Panc1 (cell line): ENCODE measurements at regions not wholly inside any gene's neighbourhood (a gene's known extent, or its start where the extent isn't known, plus 50 kb on each side); places are given as distances from the start of the nearest gene placed in this dataset.

ENCODE experiments used
- ATAC-seq: fragments of 200-7000 bp; cut with Tn5 transposase; 2 replicates; pipeline ENCODE4 v1.9.1; 2020; ENCODE audit warnings: mild to moderate bottlenecking, moderate library complexity
- BruUV-seq: library from RNA; stranded (reverse); fragments of 400-500 nt; replicated peaks from 2 replicates; lab custom pipeline; 2021; lab: Mats Ljungman, UMichigan
- CTCF ChIA-PET: fragments of 300-600 bp; sonication (Branson Sonifier 250); formaldehyde crosslinking; loops from one replicate; lab custom pipeline; 2022; ENCODE audit warnings: antibody characterized with exemption; lab: Charles Lee
- POLR2A ChIA-PET: fragments of 300-600 bp; sonication (Branson Sonifier 250); formaldehyde crosslinking; loops from one replicate; lab custom pipeline; 2022; ENCODE audit warnings: antibody characterized with exemption; lab: Charles Lee
- DNase-seq: peaks from one replicate; pipeline ENCODE4 v3.0.0-alpha.2; 2010; ENCODE audit warnings: low read depth, low spot score
- H3K27ac ChIP-seq: 2 replicates; pipeline ENCODE4 v1.5.1; 2011; ENCODE audit warnings: mild to moderate bottlenecking, low read length, inconsistent platforms
- H3K27me3 ChIP-seq: fragments of 200-500 bp; sonication (Bioruptor generic); 2 replicates; pipeline ENCODE4 v1.6.0; 2014; ENCODE audit warnings: low read length, inconsistent platforms; ENCODE audit not compliant: control insufficient read depth, insufficient read depth
- H3K36me3 ChIP-seq: fragments of 200-500 bp; sonication (Bioruptor generic); 2 replicates; pipeline ENCODE4 v1.5.1; 2014; ENCODE audit warnings: inconsistent platforms, mild to moderate bottlenecking, low read length, moderate library complexity; ENCODE audit not compliant: control insufficient read depth, insufficient read depth
- H3K4me1 ChIP-seq: 2 replicates; pipeline ENCODE4 v1.5.1; 2011; ENCODE audit warnings: inconsistent platforms, mild to moderate bottlenecking, low read length, moderate library complexity; ENCODE audit not compliant: control insufficient read depth, insufficient read depth
- H3K4me3 ChIP-seq, 2 experiments: 2 replicates each; pipeline ENCODE4 v1.5.1; 2011 to 2012; ENCODE audit warnings: low read depth in 2 of 2, low read length in 2 of 2, mild to moderate bottlenecking in 2 of 2, inconsistent platforms in 1 of 2, moderate library complexity in 1 of 2
- H3K9me3 ChIP-seq: fragments of 200-500 bp; sonication (Bioruptor generic); 2 replicates; pipeline ENCODE4 v1.5.1; 2014; ENCODE audit warnings: low read depth, mild to moderate bottlenecking, inconsistent platforms, low read length, moderate library complexity; ENCODE audit not compliant: control insufficient read depth, insufficient read depth
- POLR2AphosphoS5 ChIP-seq: IDR thresholded peaks from 2 replicates; pipeline ENCODE4 v1.6.1; 2012; ENCODE audit warnings: mild to moderate bottlenecking, low read depth, low read length, moderate library complexity
- SIN3A ChIP-seq: IDR thresholded peaks from 2 replicates; pipeline ENCODE4 v1.6.1; 2012; ENCODE audit warnings: low read depth, mild to moderate bottlenecking, low read length, moderate library complexity, borderline replicate concordance; ENCODE audit not compliant: insufficient read depth
- TCF7L2 ChIP-seq: IDR thresholded peaks from 2 replicates; pipeline ENCODE4 v1.6.1; 2011; ENCODE audit warnings: mild to moderate bottlenecking, low read depth, low read length, inconsistent platforms
- in situ Hi-C: cut with HindIII; loops from 2 replicates; pipeline ENCODE4 v1.10.0; 2016; ENCODE audit warnings: low sequenced_read_pairs, low pct_unique_long_range_greater_than_20kb
- intact Hi-C: fragments of 100-400 bp; cut with micrococcal nuclease; formaldehyde crosslinking; loops from one replicate; pipeline ENCODE4 v1.10.0; 2022; ENCODE audit not compliant: unreplicated experiment
- TF ChIP-seq, protein P1 (sequence below): fragments of 450-650 bp; IDR thresholded peaks from 2 replicates; pipeline ENCODE4 v1.5.1; 2017; ENCODE audit warnings: mild to moderate bottlenecking
- TF ChIP-seq, protein P2 (sequence below), 2 experiments: IDR thresholded peaks; 2 replicates each; pipeline ENCODE4 v1.6.1; 2011 to 2012; ENCODE audit warnings: low read depth in 2 of 2, control low read depth in 1 of 2, low read length in 1 of 2, mild to moderate bottlenecking in 1 of 2, moderate library complexity in 1 of 2; ENCODE audit not compliant: insufficient read depth in 1 of 2

DNA sequence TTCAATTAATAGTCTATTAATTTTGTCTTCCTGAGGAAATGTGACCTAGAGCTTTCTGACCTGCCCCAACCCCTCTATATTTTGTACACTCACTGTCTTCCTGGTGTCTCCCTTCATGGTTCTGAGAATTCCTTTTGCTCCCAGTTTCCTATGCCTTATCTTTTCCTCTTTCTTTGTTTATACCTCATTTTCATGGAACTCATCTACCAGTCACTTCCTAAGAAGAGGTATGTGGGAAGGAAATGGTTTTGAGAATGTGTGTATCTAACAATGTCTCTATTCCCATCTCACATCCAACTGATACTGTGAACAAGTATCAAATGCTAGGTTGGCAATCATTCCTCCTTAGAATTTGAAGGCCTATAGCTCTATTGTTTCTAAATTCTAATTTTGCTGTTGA, 245.1 kb upstream of the EGLN3 start:
- in situ Hi-C loops = no loop called here
- ChIA-PET CTCF (no interaction called here), POLR2A (no interaction called here)
- DNase-seq (no peak), ATAC-seq (no peak)
- Histone ChIP-seq H3K9me3 (no peaks in the 10 kb centered on the region), H3K4me1 (no peaks in the 10 kb centered on the region), H3K27ac (no peak overlapping the region), H3K4me3 (no peak overlapping the region), H3K27me3 (no peaks in the 10 kb centered on the region), H3K36me3 (no peaks in the 10 kb centered on the region)
- TF ChIP-seq, protein P1, sequence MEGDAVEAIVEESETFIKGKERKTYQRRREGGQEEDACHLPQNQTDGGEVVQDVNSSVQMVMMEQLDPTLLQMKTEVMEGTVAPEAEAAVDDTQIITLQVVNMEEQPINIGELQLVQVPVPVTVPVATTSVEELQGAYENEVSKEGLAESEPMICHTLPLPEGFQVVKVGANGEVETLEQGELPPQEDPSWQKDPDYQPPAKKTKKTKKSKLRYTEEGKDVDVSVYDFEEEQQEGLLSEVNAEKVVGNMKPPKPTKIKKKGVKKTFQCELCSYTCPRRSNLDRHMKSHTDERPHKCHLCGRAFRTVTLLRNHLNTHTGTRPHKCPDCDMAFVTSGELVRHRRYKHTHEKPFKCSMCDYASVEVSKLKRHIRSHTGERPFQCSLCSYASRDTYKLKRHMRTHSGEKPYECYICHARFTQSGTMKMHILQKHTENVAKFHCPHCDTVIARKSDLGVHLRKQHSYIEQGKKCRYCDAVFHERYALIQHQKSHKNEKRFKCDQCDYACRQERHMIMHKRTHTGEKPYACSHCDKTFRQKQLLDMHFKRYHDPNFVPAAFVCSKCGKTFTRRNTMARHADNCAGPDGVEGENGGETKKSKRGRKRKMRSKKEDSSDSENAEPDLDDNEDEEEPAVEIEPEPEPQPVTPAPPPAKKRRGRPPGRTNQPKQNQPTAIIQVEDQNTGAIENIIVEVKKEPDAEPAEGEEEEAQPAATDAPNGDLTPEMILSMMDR = no peak
- TF ChIP-seq SIN3A = no peak
- TF ChIP-seq, protein P2, sequence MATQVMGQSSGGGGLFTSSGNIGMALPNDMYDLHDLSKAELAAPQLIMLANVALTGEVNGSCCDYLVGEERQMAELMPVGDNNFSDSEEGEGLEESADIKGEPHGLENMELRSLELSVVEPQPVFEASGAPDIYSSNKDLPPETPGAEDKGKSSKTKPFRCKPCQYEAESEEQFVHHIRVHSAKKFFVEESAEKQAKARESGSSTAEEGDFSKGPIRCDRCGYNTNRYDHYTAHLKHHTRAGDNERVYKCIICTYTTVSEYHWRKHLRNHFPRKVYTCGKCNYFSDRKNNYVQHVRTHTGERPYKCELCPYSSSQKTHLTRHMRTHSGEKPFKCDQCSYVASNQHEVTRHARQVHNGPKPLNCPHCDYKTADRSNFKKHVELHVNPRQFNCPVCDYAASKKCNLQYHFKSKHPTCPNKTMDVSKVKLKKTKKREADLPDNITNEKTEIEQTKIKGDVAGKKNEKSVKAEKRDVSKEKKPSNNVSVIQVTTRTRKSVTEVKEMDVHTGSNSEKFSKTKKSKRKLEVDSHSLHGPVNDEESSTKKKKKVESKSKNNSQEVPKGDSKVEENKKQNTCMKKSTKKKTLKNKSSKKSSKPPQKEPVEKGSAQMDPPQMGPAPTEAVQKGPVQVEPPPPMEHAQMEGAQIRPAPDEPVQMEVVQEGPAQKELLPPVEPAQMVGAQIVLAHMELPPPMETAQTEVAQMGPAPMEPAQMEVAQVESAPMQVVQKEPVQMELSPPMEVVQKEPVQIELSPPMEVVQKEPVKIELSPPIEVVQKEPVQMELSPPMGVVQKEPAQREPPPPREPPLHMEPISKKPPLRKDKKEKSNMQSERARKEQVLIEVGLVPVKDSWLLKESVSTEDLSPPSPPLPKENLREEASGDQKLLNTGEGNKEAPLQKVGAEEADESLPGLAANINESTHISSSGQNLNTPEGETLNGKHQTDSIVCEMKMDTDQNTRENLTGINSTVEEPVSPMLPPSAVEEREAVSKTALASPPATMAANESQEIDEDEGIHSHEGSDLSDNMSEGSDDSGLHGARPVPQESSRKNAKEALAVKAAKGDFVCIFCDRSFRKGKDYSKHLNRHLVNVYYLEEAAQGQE (IDR thresholded peaks at IDR 0.05; ENCODE audit: insufficient read depth in 1 of 2, low read depth in 2 of 2, low read length in 1 of 2) = no peak
- TF ChIP-seq POLR2AphosphoS5 = no peak
- no peak for TF ChIP-seq TCF7L2
- BruUV-seq = no TSS peak
- intact Hi-C loops = no loop called here

DNA sequence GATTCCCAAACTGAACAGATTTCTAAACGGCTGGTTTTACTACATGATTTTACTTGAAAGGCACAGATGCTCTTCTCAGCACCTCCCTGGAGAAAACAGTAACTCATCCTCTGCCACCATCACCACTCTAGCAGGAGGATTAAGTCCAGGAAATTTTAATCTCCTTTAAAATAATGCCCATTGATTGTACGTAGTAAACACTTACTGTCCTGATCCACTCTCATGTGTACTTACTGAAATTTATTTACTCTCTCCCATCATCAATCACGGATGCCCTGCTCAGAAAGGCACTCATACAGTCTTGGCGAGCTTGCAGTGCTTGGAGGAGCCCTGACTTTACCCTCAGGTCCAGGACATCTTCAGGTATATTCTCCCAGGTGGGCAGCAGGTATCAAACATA, 239.8 kb upstream of the EGLN3 start:
- no peaks in the 10 kb centered on the region for H3K36me3 ChIP-seq
- no peaks in the 10 kb centered on the region for H3K27me3 ChIP-seq
- CTCF ChIA-PET = no interaction called here
- ATAC-seq (no peak), DNase-seq (no peak)
- no peaks in the 10 kb centered on the region for H3K4me1 ChIP-seq
- intact Hi-C loops = no loop called here
- POLR2A ChIA-PET = no interaction called here
- H3K4me3 ChIP-seq = no peak overlapping the region
- BruUV-seq = no TSS peak
- H3K9me3 ChIP-seq = no peaks in the 10 kb centered on the region
- TF ChIP-seq POLR2AphosphoS5 (no peak), TCF7L2 (no peak), SIN3A (no peak)
- TF ChIP-seq, protein P2 (IDR thresholded peaks at IDR 0.05; ENCODE audit: insufficient read depth in 1 of 2, low read depth in 2 of 2, low read length in 1 of 2) = no peak
- TF ChIP-seq, protein P1 = no peak
- no peak overlapping the region for H3K27ac ChIP-seq
- in situ Hi-C loops = no loop called here
